K562 (cell line): ENCODE measurements at regions not wholly inside any gene's neighbourhood (a gene's known extent, or its start where the extent isn't known, plus 50 kb on each side); places are given as distances from the start of the nearest gene placed in this dataset.

Source experiments
- ATAC-seq: fragments of 200-7000 bp; cut with Tn5 transposase; 3 replicates; pipeline ENCODE4 v1.9.1; 2020; ENCODE audit warnings: moderate library complexity
- BruUV-seq: library from RNA; stranded (reverse); fragments of 400-500 nt; replicated peaks from 2 replicates; lab custom pipeline; 2021; lab: Mats Ljungman, UMichigan
- CTCF ChIA-PET: fragments of 300-600 bp; formaldehyde crosslinking; extraction: SDS; loops from one replicate; lab custom pipeline; 2021; ENCODE audit warnings: low intra/inter-chr PET ratio; lab: Yijun Ruan, JAX
- POLR2A ChIA-PET: fragments of 300-600, 350-650 bp; sonication (Branson Sonifier 250); formaldehyde crosslinking; extraction: SDS; loops from one replicate; lab custom pipeline; 2021; ENCODE audit warnings: antibody characterized with exemption, inconsistent platforms; lab: Yijun Ruan, JAX
- DNase-seq, 4 experiments: peaks; one replicate each; pipeline versions ENCODE4 v3.0.0 to v3.0.0-alpha.2; 2011 to 2018; ENCODE audit warnings: low spot score in 3 of 4, mixed read lengths in 3 of 4; ENCODE audit errors: extremely low read depth in 1 of 4
- FAIRE-seq: peaks from 2 replicates; lab custom pipeline; 2011; peaks lifted over from hg19 to GRCh38; lab: Jason Lieb, UNC
- H2AFZ ChIP-seq: 2 replicates; pipeline ENCODE4 v1.6.0; 2011; ENCODE audit warnings: low read depth, low read length, control low read depth, inconsistent platforms
- H3K27ac ChIP-seq: fragments of 200-600 bp; 3 replicates; pipeline ENCODE4 v1.8.0; 2011; ENCODE audit warnings: low read depth, mild to moderate bottlenecking, control low read depth, inconsistent platforms, low read length, moderate library complexity, mixed read lengths; ENCODE audit errors: extremely low read depth
- H3K27me3 ChIP-seq, 2 experiments: fragments of 300-600 bp in 1 of 2; 2 replicates in 1 of 2; 3 replicates in 1 of 2; pipeline versions ENCODE4 v1.6.0 to v1.8.0; 2011; ENCODE audit warnings: inconsistent platforms in 2 of 2, low read length in 2 of 2, mild to moderate bottlenecking in 1 of 2, mixed read lengths in 1 of 2, moderate library complexity in 1 of 2; ENCODE audit not compliant: control insufficient read depth in 2 of 2, insufficient read depth in 2 of 2
- H3K36me3 ChIP-seq: fragments of 300-600 bp; 3 replicates; pipeline ENCODE4 v1.8.0; 2011; ENCODE audit warnings: mild to moderate bottlenecking, low read length, inconsistent platforms; ENCODE audit not compliant: control insufficient read depth, insufficient read depth
- H3K4me1 ChIP-seq, 2 experiments: fragments of 200-600 bp in 1 of 2; replicated peaks in 1 of 2; 2 replicates in 1 of 2; 3 replicates in 1 of 2; pipeline versions ENCODE4 v1.5.1 to v1.8.0; 2011; ENCODE audit warnings: inconsistent platforms in 2 of 2, low read length in 2 of 2, mild to moderate bottlenecking in 1 of 2, mixed read lengths in 1 of 2, moderate library complexity in 1 of 2; ENCODE audit not compliant: control insufficient read depth in 2 of 2, insufficient read depth in 2 of 2
- H3K4me2 ChIP-seq: 2 replicates; pipeline ENCODE4 v1.6.1; 2011; ENCODE audit warnings: low read length, control low read depth, inconsistent platforms, mixed read lengths; ENCODE audit not compliant: insufficient read depth
- H3K4me3 ChIP-seq: fragments of 200-600 bp; sonication (generic), shearing (Covaris generic); 2 replicates; pipeline ENCODE4 v1.5.1; 2016; ENCODE audit warnings: control low read depth, inconsistent platforms
- H3K79me2 ChIP-seq: fragments of 200-600 bp; 3 replicates; pipeline ENCODE4 v1.8.0; 2011; ENCODE audit warnings: low read length, inconsistent platforms; ENCODE audit not compliant: control insufficient read depth, insufficient read depth
- H3K9ac ChIP-seq, 2 experiments: 2 replicates each; pipeline versions ENCODE4 v1.6.0 to v1.6.1; 2011; ENCODE audit warnings: low read depth in 2 of 2, low read length in 2 of 2, control low read depth in 1 of 2, inconsistent platforms in 1 of 2, mild to moderate bottlenecking in 1 of 2, mixed read lengths in 1 of 2; ENCODE audit not compliant: insufficient read depth in 1 of 2
- H3K9me1 ChIP-seq: one replicate; pipeline ENCODE4 v1.6.0; 2011; ENCODE audit warnings: inconsistent platforms, mild to moderate bottlenecking, low read length, moderate library complexity; ENCODE audit not compliant: control insufficient read depth, insufficient read depth
- H3K9me3 ChIP-seq: replicated peaks from 2 replicates; pipeline ENCODE4 v1.5.1; 2011; ENCODE audit warnings: low read depth, low read length, inconsistent platforms; ENCODE audit not compliant: control insufficient read depth, insufficient read depth
- H4K20me1 ChIP-seq: replicated peaks from 2 replicates; pipeline ENCODE4 v1.6.1; 2011; ENCODE audit warnings: low read length, inconsistent platforms, mixed read lengths; ENCODE audit not compliant: control insufficient read depth, insufficient read depth
- ELK1 ChIP-seq: sonication (generic); formaldehyde crosslinking; IDR thresholded peaks from 2 replicates; pipeline ENCODE4 v1.8.1; 2022; ENCODE audit warnings: missing genetic modification reagents
- EP300 ChIP-seq: IDR thresholded peaks from 2 replicates; pipeline ENCODE4 v1.6.1; 2012; ENCODE audit warnings: low read length, improper control_type of control experiment
- FOXA1 ChIP-seq: fragments of 450-650 bp; IDR thresholded peaks from 2 replicates; pipeline ENCODE4 v1.6.1; 2016; ENCODE audit warnings: mild to moderate bottlenecking, borderline replicate concordance
- GABPA ChIP-seq: fragments of 200-800 bp; sonication (Bioruptor generic); conservative IDR thresholded peaks from 2 replicates; pipeline ENCODE4 v1.6.1; 2016; ENCODE audit warnings: low read depth, missing genetic modification characterization, missing compliant biosample characterization
- GTF3C2 ChIP-seq: IDR thresholded peaks from 3 replicates; pipeline ENCODE4 v1.6.1; 2011; ENCODE audit warnings: borderline replicate concordance, mild to moderate bottlenecking, moderate library complexity; ENCODE audit not compliant: insufficient read length; ENCODE audit errors: extremely low read depth
- JUNB ChIP-seq: fragments of 450-650 bp; formaldehyde crosslinking; conservative IDR thresholded peaks from 2 replicates; pipeline ENCODE4 v1.4.0; 2020; ENCODE audit warnings: mild to moderate bottlenecking
- KAT2B ChIP-seq: IDR thresholded peaks from one replicate; pipeline ENCODE4 v1.6.1; 2012; ENCODE audit warnings: low read depth, mild to moderate bottlenecking, control low read depth, inconsistent platforms, low read length, moderate library complexity
- RBM34 ChIP-seq: fragments of 200-400 bp; formaldehyde crosslinking; IDR thresholded peaks from 2 replicates; pipeline ENCODE4 v1.6.1; 2018; ENCODE audit warnings: low read length, borderline replicate concordance; ENCODE audit not compliant: insufficient read depth
- RFX5 ChIP-seq: IDR thresholded peaks from 2 replicates; pipeline ENCODE4 v1.6.1; 2011; ENCODE audit warnings: low read depth, mild to moderate bottlenecking, improper control_type of control experiment, low read length
- TCF7 ChIP-seq: sonication (generic); IDR thresholded peaks from 2 replicates; pipeline ENCODE4 v1.6.1; 2016; ENCODE audit warnings: antibody characterized with exemption, borderline replicate concordance
- ZNF165 ChIP-seq: fragments of 250-450 bp; sonication (Bioruptor Pico); IDR thresholded peaks from 2 replicates; pipeline ENCODE4 v1.4.0; 2020; ENCODE audit warnings: borderline replicate concordance
- in situ Hi-C: fragments of 300-500 bp; cut with MboI; formaldehyde crosslinking; loops from 4 replicates; pipeline ENCODE4 v1.15.0; 2018; ENCODE audit warnings: inconsistent platforms, mixed read lengths
- intact Hi-C: fragments of 100-400 bp; cut with micrococcal nuclease; formaldehyde crosslinking; loops from 2 replicates; pipeline ENCODE4 v1.14.2; 2022

DNA sequence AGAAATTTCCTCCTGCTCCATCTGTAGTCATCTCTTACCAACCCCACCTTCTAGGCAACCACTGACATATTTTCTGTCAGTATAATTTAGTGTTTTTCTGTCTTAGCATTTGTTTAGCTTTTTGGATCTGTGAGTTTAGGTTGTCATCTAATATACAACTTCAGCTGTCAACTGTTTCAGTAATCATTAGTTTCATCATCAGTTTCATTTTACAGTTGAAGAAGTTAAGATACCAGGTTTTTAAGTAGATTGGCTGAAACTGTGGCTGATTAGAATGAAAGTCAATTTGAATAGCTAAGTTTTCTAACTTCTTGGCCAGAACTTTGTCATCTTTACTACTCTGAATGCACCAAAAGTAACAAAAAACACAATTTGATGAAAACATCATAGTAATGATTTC is 1957.3 kb downstream of the NCAM2 start:
- Histone ChIP-seq H3K36me3 (no peaks in the 10 kb centered on the region), H4K20me1 (no peaks in the 10 kb centered on the region), H3K4me2 (no peak overlapping the region), H3K79me2 (no peaks in the 10 kb centered on the region), H3K9me1 (no peaks in the 10 kb centered on the region), H3K9ac (no peak overlapping the region), H3K9me3 (no peaks in the 10 kb centered on the region), H3K4me1 (no peaks in the 10 kb centered on the region), H2AFZ (no peak overlapping the region), H3K27ac (no peak overlapping the region), H3K27me3 (no peaks in the 10 kb centered on the region), H3K4me3 (no peak overlapping the region)
- no TSS peak for BruUV-seq
- CTCF ChIA-PET: no interaction called here
- in situ Hi-C loops (no loop called here), intact Hi-C loops (no loop called here)
- DNase-seq (no peak), FAIRE-seq (no peak), ATAC-seq (no peak)
- no peak for TF ChIP-seq RBM34
- TF ChIP-seq GTF3C2: no peak
- TF ChIP-seq RFX5: no peak
- TF ChIP-seq JUNB (CRISPR knock-in tag): no peak
- TF ChIP-seq KAT2B: no peak
- TF ChIP-seq FOXA1: no peak
- no peak for TF ChIP-seq ELK1 (CRISPR knock-in tag)
- TF ChIP-seq TCF7: no peak
- no peak for TF ChIP-seq ZNF165 (CRISPR knock-in tag)
- no peak for TF ChIP-seq GABPA
- TF ChIP-seq EP300: no peak
- POLR2A ChIA-PET: no interaction called here
